SK-N-SH (cell line): ENCODE measurements at regions not wholly inside any gene's neighbourhood (a gene's known extent, or its start where the extent isn't known, plus 50 kb on each side); places are given as distances from the start of the nearest gene placed in this dataset.

Source experiments
- CTCF ChIA-PET: fragments of 300-600, 350-600 bp; formaldehyde crosslinking; extraction: SDS; loops from one replicate; lab custom pipeline; 2021; lab: Yijun Ruan, JAX
- POLR2A ChIA-PET: fragments of 350-600 bp; sonication (Branson Sonifier 250); formaldehyde crosslinking; extraction: SDS; loops from one replicate; lab custom pipeline; 2020; ENCODE audit warnings: antibody characterized with exemption, inconsistent platforms; lab: Yijun Ruan, JAX
- DNase-seq: peaks from one replicate; pipeline ENCODE4 v3.0.0; 2012
- H2AFZ ChIP-seq: fragments of 200-600 bp; sonication (generic); 2 replicates; pipeline ENCODE4 v1.8.1; 2016; ENCODE audit warnings: antibody characterized with exemption, mild to moderate bottlenecking, low read depth
- H3F3A ChIP-seq: fragments of 200-600 bp; sonication (generic); replicated peaks from 2 replicates; pipeline ENCODE3; 2016; ENCODE audit warnings: antibody characterized with exemption, mild to moderate bottlenecking; ENCODE audit not compliant: insufficient read depth
- H3K27ac ChIP-seq, 2 experiments: fragments of 200-500 bp in 1 of 2; fragments of 200-600 bp in 1 of 2; sonication (Bioruptor generic) in 1 of 2; sonication (generic), shearing (Covaris generic) in 1 of 2; 2 replicates each; pipeline versions ENCODE4 v1.5.1 to v1.6.1; 2014 to 2016; ENCODE audit warnings: low read depth in 2 of 2, inconsistent platforms in 1 of 2, low read length in 1 of 2, mild to moderate bottlenecking in 1 of 2, mixed read lengths in 1 of 2
- H3K27me3 ChIP-seq: fragments of 200-600 bp; sonication (generic), shearing (Covaris generic); 2 replicates; pipeline ENCODE4 v1.6.1; 2016; ENCODE audit warnings: mixed run types; ENCODE audit not compliant: insufficient read depth
- H3K36me3 ChIP-seq, 2 experiments: fragments of 200-500 bp in 1 of 2; fragments of 200-600 bp in 1 of 2; sonication (Bioruptor generic) in 1 of 2; sonication (generic) in 1 of 2; replicated peaks in 1 of 2; 2 replicates each; pipeline versions ENCODE3 to v1.5.1; 2014 to 2016; ENCODE audit warnings: low read length in 1 of 2, mild to moderate bottlenecking in 1 of 2; ENCODE audit not compliant: insufficient read depth in 2 of 2, control insufficient read depth in 1 of 2
- H3K4me1 ChIP-seq, 2 experiments: fragments of 200-500 bp in 1 of 2; fragments of 200-600 bp in 1 of 2; sonication (Bioruptor generic) in 1 of 2; sonication (generic), shearing (Covaris generic) in 1 of 2; 2 replicates each; pipeline versions ENCODE4 v1.5.1 to v1.6.1; 2014 to 2016; ENCODE audit warnings: low read depth in 1 of 2, low read length in 1 of 2, mixed run types in 1 of 2; ENCODE audit not compliant: insufficient read depth in 2 of 2, control insufficient read depth in 1 of 2
- H3K4me2 ChIP-seq: fragments of 200-600 bp; sonication (generic), shearing (Covaris generic); 2 replicates; pipeline ENCODE4 v1.6.1; 2017; ENCODE audit warnings: mixed run types
- H3K4me3 ChIP-seq, 2 experiments: fragments of 200-500 bp in 1 of 2; fragments of 200-600 bp in 1 of 2; sonication (Bioruptor generic) in 1 of 2; sonication (generic), shearing (Covaris generic) in 1 of 2; 2 replicates each; pipeline versions ENCODE4 v1.5.1 to v1.8.1; 2014 to 2016; ENCODE audit warnings: low read depth in 2 of 2, inconsistent platforms in 1 of 2, low read length in 1 of 2, mild to moderate bottlenecking in 1 of 2, mixed read lengths in 1 of 2, moderate library complexity in 1 of 2
- H3K79me2 ChIP-seq: fragments of 200-600 bp; sonication (generic); 2 replicates; pipeline ENCODE4 v1.8.1; 2017; ENCODE audit warnings: mild to moderate bottlenecking; ENCODE audit not compliant: insufficient read depth
- H3K9ac ChIP-seq: fragments of 200-600 bp; sonication (generic); 2 replicates; pipeline ENCODE4 v1.6.1; 2017; ENCODE audit warnings: mixed run types
- H3K9me2 ChIP-seq: fragments of 200-600 bp; sonication (generic); 2 replicates; pipeline ENCODE4 v1.6.1; 2017; ENCODE audit warnings: mixed run types
- H3K9me3 ChIP-seq: fragments of 200-600 bp; sonication (generic); 2 replicates; pipeline ENCODE4 v1.6.1; 2017; ENCODE audit warnings: mixed run types, mild to moderate bottlenecking, moderate library complexity
- H4K20me1 ChIP-seq: fragments of 200-600 bp; sonication (generic); 2 replicates; pipeline ENCODE4 v1.6.1; 2017; ENCODE audit warnings: mild to moderate bottlenecking, mixed run types; ENCODE audit not compliant: insufficient read depth
- EZH2phosphoT487 ChIP-seq: fragments of 200-600 bp; sonication (generic); IDR thresholded peaks from 2 replicates; pipeline ENCODE4 v1.6.1; 2017; ENCODE audit warnings: low read depth, mixed run types, mild to moderate bottlenecking, antibody characterized with exemption, moderate library complexity, borderline replicate concordance
- IRF3 ChIP-seq: fragments of 150-350 bp; IDR thresholded peaks from 2 replicates; pipeline ENCODE4 v1.6.1; 2016; ENCODE audit warnings: mild to moderate bottlenecking, low read depth, low read length
- JUND ChIP-seq: IDR thresholded peaks from 2 replicates; pipeline ENCODE4 v1.4.0; 2012
- MEF2A ChIP-seq: IDR thresholded peaks from 2 replicates; pipeline ENCODE4 v1.4.0; 2012; ENCODE audit warnings: low read depth, borderline replicate concordance
- NFIC ChIP-seq: IDR thresholded peaks from 2 replicates; pipeline ENCODE4 v1.4.0; 2012; ENCODE audit warnings: borderline replicate concordance
- PBX3 ChIP-seq: IDR thresholded peaks from 2 replicates; pipeline ENCODE4; 2012
- POLR2AphosphoS5 ChIP-seq: IDR thresholded peaks from 2 replicates; pipeline ENCODE4 v1.6.1; 2012; ENCODE audit warnings: low read depth, low read length
- RAD21 ChIP-seq: IDR thresholded peaks from 2 replicates; pipeline ENCODE4 v1.6.1; 2012; ENCODE audit warnings: mild to moderate bottlenecking, low read length
- RCOR1 ChIP-seq: fragments of 150-350 bp; IDR thresholded peaks from 2 replicates; pipeline ENCODE4 v1.6.1; 2017; ENCODE audit warnings: antibody characterized with exemption, low read length
- RXRA ChIP-seq: IDR thresholded peaks from 2 replicates; pipeline ENCODE4 v1.4.0; 2012; ENCODE audit warnings: low read depth, mild to moderate bottlenecking, borderline replicate concordance
- TAF1 ChIP-seq: IDR thresholded peaks from 2 replicates; pipeline ENCODE4 v1.6.1; 2012; ENCODE audit warnings: low read depth, mild to moderate bottlenecking, low read length, moderate library complexity, borderline replicate concordance
- USF2 ChIP-seq: fragments of 150-350 bp; IDR thresholded peaks from 2 replicates; pipeline ENCODE4 v1.6.1; 2017; ENCODE audit warnings: antibody characterized with exemption, low read length, low read depth, borderline replicate concordance
- YY1 ChIP-seq: IDR thresholded peaks from 2 replicates; pipeline ENCODE4 v1.4.0; 2012; ENCODE audit warnings: low read depth, mild to moderate bottlenecking
- ZBTB33 ChIP-seq: IDR thresholded peaks from 2 replicates; pipeline ENCODE4 v1.4.0; 2012; ENCODE audit warnings: low read depth, borderline replicate concordance
- WGBS: methylation state at CpG from one replicate; pipeline ENCODE4 v1.1.6; 2017; ENCODE audit warnings: low lambda C conversion rate; 5-methylcytosine and 5-hydroxymethylcytosine counted together

GRCh38 chr1:5721634-5722215 is 270.5 kb downstream of the NPHP4 start:
- H2AFZ ChIP-seq, result no peak overlapping the region
- POLR2A ChIA-PET, result no interaction called here
- peaks cover 0 to 44% of the 10 kb centered on the region in 2 experiments; a peak in 1 of 4 replicates for H3K4me1 ChIP-seq
- H3K27me3 ChIP-seq, result no peaks in the 10 kb centered on the region
- H3K4me3 ChIP-seq, result no peak overlapping the region
- H3K36me3 ChIP-seq, result no peaks in the 10 kb centered on the region
- H3K9me2 ChIP-seq, result no peaks in the 10 kb centered on the region
- no peaks in the 10 kb centered on the region for H3K79me2 ChIP-seq
- H3K4me2 ChIP-seq, result no peak overlapping the region
- WGBS, result 42% methylated on average over 2 of the region's 3 CpGs
- no peak for TF ChIP-seq TAF1
- TF ChIP-seq PBX3, result no peak
- no peak for TF ChIP-seq MEF2A
- TF ChIP-seq JUND, result no peak
- TF ChIP-seq POLR2AphosphoS5, result no peak
- no peak for TF ChIP-seq RXRA
- no peak for TF ChIP-seq YY1
- no peak for TF ChIP-seq RAD21
- no peak for TF ChIP-seq RCOR1
- no peak for TF ChIP-seq USF2
- no peak for TF ChIP-seq IRF3
- no peak for TF ChIP-seq NFIC
- TF ChIP-seq ZBTB33, result no peak
- TF ChIP-seq EZH2phosphoT487, result no peak
- H3K9ac ChIP-seq, result no peak overlapping the region
- CTCF ChIA-PET, result no interaction called here
- no peak overlapping the region for H3K27ac ChIP-seq
- H4K20me1 ChIP-seq, result no peaks in the 10 kb centered on the region
- H3F3A ChIP-seq, result no peaks in the 10 kb centered on the region
- DNase-seq, result no peak
- no peaks in the 10 kb centered on the region for H3K9me3 ChIP-seq
